Heart left ventricle (tissue), 13 donors: ENCODE measurements at regions not wholly inside any gene's neighbourhood (a gene's known extent, or its start where the extent isn't known, plus 50 kb on each side); places are given as distances from the start of the nearest gene placed in this dataset.

Experiments
- CTCF ChIP-seq, 12 donors: fragments of 200-600 bp; sonication (generic) in 4 of 12; IDR thresholded peaks; one replicate each; pipeline versions ENCODE4 v1.5.0 to v1.8.0; 2018 to 2022; ENCODE audit warnings: antibody characterized with exemption in 12 of 12, mild to moderate bottlenecking in 5 of 12
- POLR2A ChIP-seq, 2 donors: fragments of 450-650 bp; IDR thresholded peaks; one replicate each; pipeline ENCODE4 v1.6.1; 2017; ENCODE audit warnings: antibody characterized with exemption in 2 of 2, mild to moderate bottlenecking in 2 of 2, moderate library complexity in 2 of 2
- donor health status: ischemic (EF 13 %, LVEDD 7.1; RV severe dilation, severe dysfunction).
- donor health status: DM: no; HTN: yes; CAD: no.
- donor health status: DM: no; HTN: no; CAD: no.
- donor health status: ischemic (EF 25% LVEDD 6.9; RV normal size, moderate dysfunction).
- donor health status: ischemic (EF 25% LVEDD 5.7; RV mildly dilated, moderate dysfunction).
- donor health status: ischemic (EF 35%, LVEDD 5.7; RV mildly dilated, moderate dysfunction).
- donor health status: nonischemic (EF 11% LVEDD 7.7; RV severe dilation, severe dysfunction).
- donor health status: DM: yes; HTN: yes; CAD: no.
- donor health status: PGD.
- donor health status: ischemic (EF 29% LVEDD 5.4; RV normal size, mild dysfunction).
- donor health status: nonischemic (EF 23%, LVEDD 6.1; RV moderate dilation, normal function).

DNA sequence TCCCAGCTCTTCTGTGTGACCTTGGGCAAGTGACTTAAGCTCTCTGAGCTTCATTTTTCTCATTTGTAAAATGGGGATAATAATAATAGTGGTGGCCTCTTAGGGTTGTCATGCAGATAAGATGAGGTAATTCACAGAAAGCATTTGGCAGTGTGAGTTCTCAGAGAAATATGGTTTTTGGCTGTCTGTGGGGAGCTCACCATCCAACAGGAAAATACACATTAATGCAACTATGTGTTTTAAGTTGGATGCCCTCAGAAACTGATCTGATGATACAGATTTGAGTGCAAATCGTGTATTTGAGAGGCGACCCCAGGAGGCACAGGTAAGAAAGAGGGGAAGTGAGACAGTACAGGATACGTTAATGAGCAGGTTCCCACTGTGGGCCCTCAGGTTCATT is 56.1 kb upstream of the SPRED2 start:
- TF ChIP-seq CTCF (IDR thresholded peaks at IDR 0.05) (no peak), POLR2A (IDR thresholded peaks at IDR 0.05) (no peak)
